ENCODE measurements at regions not wholly inside any gene's neighbourhood (a gene's known extent, or its start where the extent isn't known, plus 50 kb on each side); places are given as distances from the start of the nearest gene placed in this dataset.

GRCh38 chr7:47664650-47665195, 82.8 kb upstream of the TNS3 start:
- intact Hi-C loops (cut with DNase I; ENCODE audit: low total_unique reads), result no loop called here
- no peak overlapping the region for H3K27ac ChIP-seq
- H3K9me3 ChIP-seq, result no peaks in the 10 kb centered on the region
- H3K27me3 ChIP-seq, result no peaks in the 10 kb centered on the region
- H3K4me1 ChIP-seq, result no peaks in the 10 kb centered on the region
- DNase-seq, result no peak
- WGBS, 2 donors, result 83 to 88% methylated on average over 7 of the region's 7 CpGs
- no peak overlapping the region for H3K4me3 ChIP-seq
- no peaks in the 10 kb centered on the region for H3K36me3 ChIP-seq (ENCODE audit: low read depth, missing control alignments)
- TF ChIP-seq CTCF (IDR thresholded peaks at IDR 0.05) (no peak), POLR2A (IDR thresholded peaks at IDR 0.05) (no peak)

GRCh38 chr7:47663851-47664250, 81.9 kb upstream of the TNS3 start:
- intact Hi-C loops (cut with DNase I; ENCODE audit: low total_unique reads), result no loop called here
- TF ChIP-seq CTCF (IDR thresholded peaks at IDR 0.05), result no peak
- H3K27ac ChIP-seq, result no peak overlapping the region
- no peak overlapping the region for H3K4me3 ChIP-seq
- DNase-seq, result no peak
- no peaks in the 10 kb centered on the region for H3K27me3 ChIP-seq
- WGBS, 2 donors, result 78 to 95% methylated on average over 1 of the region's 1 CpG
- no peaks in the 10 kb centered on the region for H3K36me3 ChIP-seq (ENCODE audit: low read depth, missing control alignments)
- H3K4me1 ChIP-seq, result no peaks in the 10 kb centered on the region
- H3K9me3 ChIP-seq, result no peaks in the 10 kb centered on the region

- Histone ChIP-seq H3K4me1 (no peaks in the 10 kb centered on the region), H3K9me3 (no peaks in the 10 kb centered on the region), H3K27me3 (no peaks in the 10 kb centered on the region), H3K27ac (no peak overlapping the region), H3K36me3 (ENCODE audit: low read depth, missing control alignments) (no peaks in the 10 kb centered on the region), H3K4me3 (no peak overlapping the region)
- WGBS, 2 donors, result 92 to 93% methylated on average over 5 of the region's 5 CpGs
- no peak for DNase-seq
- TF ChIP-seq POLR2A (IDR thresholded peaks at IDR 0.05), result no peak
- TF ChIP-seq CTCF (IDR thresholded peaks at IDR 0.05), result no peak
- intact Hi-C loops (cut with DNase I; ENCODE audit: low total_unique reads), result no loop called here
Observed at GRCh38 chr7:47663213-47663612, 81.3 kb upstream of the TNS3 start.

- Histone ChIP-seq H3K36me3 (ENCODE audit: low read depth, missing control alignments) (no peaks in the 10 kb centered on the region), H3K27ac (no peak overlapping the region), H3K9me3 (no peaks in the 10 kb centered on the region), H3K4me3 (no peak overlapping the region), H3K27me3 (no peaks in the 10 kb centered on the region), H3K4me1 (no peaks in the 10 kb centered on the region)
- no peak for TF ChIP-seq POLR2A (IDR thresholded peaks at IDR 0.05)
- TF ChIP-seq CTCF (IDR thresholded peaks at IDR 0.05), result no peak
- no peak for DNase-seq
- intact Hi-C loops (cut with DNase I; ENCODE audit: low total_unique reads), result no loop called here
- 76 to 84% methylated on average over 7 of the region's 7 CpGs for WGBS, 2 donors
Observed at GRCh38 chr7:47661051-47661714, 79.3 kb upstream of the TNS3 start.

All from testis (tissue), 2 donors.